Caco-2 (cell line): ENCODE measurements at regions not wholly inside any gene's neighbourhood (a gene's known extent, or its start where the extent isn't known, plus 50 kb on each side); places are given as distances from the start of the nearest gene placed in this dataset.

Experiments
- BruUV-seq: library from RNA; stranded (reverse); fragments of 400-500 nt; replicated peaks from 2 replicates; lab custom pipeline; 2021; lab: Mats Ljungman, UMichigan
- CTCF ChIA-PET: fragments of 300-600 bp; sonication (Branson Sonifier 250); formaldehyde crosslinking; loops from one replicate; lab custom pipeline; 2022; ENCODE audit warnings: antibody characterized with exemption; lab: Charles Lee
- POLR2A ChIA-PET: fragments of 300-600 bp; sonication (Branson Sonifier 250); formaldehyde crosslinking; loops from one replicate; lab custom pipeline; 2022; ENCODE audit warnings: antibody characterized with exemption; lab: Charles Lee
- DNase-seq, 2 experiments: peaks; one replicate each; pipeline versions ENCODE4 v3.0.0 to v3.0.0-alpha.2; 2020 to 2022
- H3K27me3 ChIP-seq: replicated peaks from 2 replicates; pipeline ENCODE4 v1.6.0; 2011; ENCODE audit warnings: low read length; ENCODE audit not compliant: control insufficient read depth, insufficient read depth
- H3K36me3 ChIP-seq: 2 replicates; pipeline ENCODE4 v1.5.1; 2011; ENCODE audit warnings: low read length; ENCODE audit not compliant: control insufficient read depth, insufficient read depth
- H3K4me1 ChIP-seq: fragments of 250-450 bp; sonication (Bioruptor Pico); 2 replicates; pipeline ENCODE4 v1.5.1; 2020; ENCODE audit warnings: mild to moderate bottlenecking
- H3K4me3 ChIP-seq: 2 replicates; pipeline ENCODE4 v1.5.1; 2011; ENCODE audit warnings: low read depth, mild to moderate bottlenecking, control low read depth, low read length
- H3K9me3 ChIP-seq: fragments of 250-450 bp; sonication (Bioruptor Pico); 2 replicates; pipeline ENCODE4 v1.5.1; 2020; ENCODE audit warnings: mild to moderate bottlenecking, moderate library complexity
- H3K27ac Mint-ChIP-seq: one replicate; pipeline ENCODE4 v1.8.0; 2022; ENCODE audit warnings: mixed read lengths; ENCODE audit not compliant: unreplicated experiment
- H3K27me3 Mint-ChIP-seq: one replicate; pipeline ENCODE4 v1.8.0; 2022; ENCODE audit warnings: mixed read lengths; ENCODE audit not compliant: insufficient read depth, unreplicated experiment
- H3K36me3 Mint-ChIP-seq: one replicate; pipeline ENCODE4 v1.8.0; 2022; ENCODE audit warnings: mild to moderate bottlenecking, mixed read lengths; ENCODE audit not compliant: insufficient read depth, unreplicated experiment
- H3K4me1 Mint-ChIP-seq: one replicate; pipeline ENCODE4 v1.8.0; 2022; ENCODE audit warnings: low read depth, mixed read lengths; ENCODE audit not compliant: unreplicated experiment
- H3K4me3 Mint-ChIP-seq: one replicate; pipeline ENCODE4 v1.8.0; 2022; ENCODE audit warnings: mild to moderate bottlenecking, moderate library complexity, mixed read lengths; ENCODE audit not compliant: unreplicated experiment
- H3K9me3 Mint-ChIP-seq: one replicate; pipeline ENCODE4 v1.8.0; 2022; ENCODE audit warnings: mixed read lengths; ENCODE audit not compliant: unreplicated experiment
- intact Hi-C: fragments of 100-400 bp; cut with micrococcal nuclease; formaldehyde crosslinking; loops from one replicate; pipeline ENCODE4 v1.10.0; 2022; ENCODE audit not compliant: unreplicated experiment
- TF ChIP-seq, protein P1 (sequence below), 2 experiments: fragments of 200-600 bp in 1 of 2; IDR thresholded peaks; 1 replicate in 1 of 2; 2 replicates in 1 of 2; pipeline versions ENCODE4 v1.5.1 to v1.8.0; 2011 to 2022; ENCODE audit warnings: antibody characterized with exemption in 1 of 2, control low read depth in 1 of 2, inconsistent platforms in 1 of 2, low read depth in 1 of 2, low read length in 1 of 2, mild to moderate bottlenecking in 1 of 2, moderate library complexity in 1 of 2; ENCODE audit not compliant: insufficient read depth in 1 of 2, severe bottlenecking in 1 of 2, unreplicated experiment in 1 of 2

DNA sequence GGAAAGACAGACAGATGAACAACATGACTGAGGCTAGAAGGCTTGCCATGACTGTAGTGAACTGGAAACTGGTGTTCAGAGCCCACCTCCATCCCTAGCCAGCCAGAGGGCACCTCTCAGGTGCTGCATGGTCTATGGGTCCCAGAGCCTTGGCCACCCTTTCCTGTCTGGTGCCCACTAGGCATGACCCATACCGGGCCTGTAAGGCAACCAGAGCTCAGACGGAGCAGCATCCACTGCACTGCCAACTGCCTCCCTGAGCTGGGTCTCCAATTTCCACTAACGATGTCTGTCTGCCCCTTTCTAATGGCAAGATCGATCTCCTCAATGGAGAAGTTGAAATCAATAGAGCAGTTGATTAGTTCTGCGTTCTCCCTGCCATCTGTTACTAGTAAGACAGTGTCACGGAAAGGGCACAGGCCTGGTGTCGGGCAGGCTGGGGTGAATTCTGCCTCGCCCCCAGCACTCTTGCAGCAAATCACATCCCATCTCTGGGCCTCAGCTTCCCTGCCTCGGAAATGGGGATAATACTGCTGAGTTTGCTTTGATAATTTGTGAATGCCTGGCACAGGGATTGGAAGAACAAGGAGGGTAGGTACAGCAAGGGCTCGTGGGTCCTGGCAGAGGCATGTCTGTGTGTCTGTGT lies 172.3 kb upstream of the MVB12B start:
- Histone ChIP-seq H3K36me3 (no peaks in the 10 kb centered on the region), H3K27me3 (no peaks in the 10 kb centered on the region), H3K9me3 (no peaks in the 10 kb centered on the region), H3K4me3 (no peak overlapping the region), H3K4me1 (no peaks in the 10 kb centered on the region)
- Mint-ChIP-seq H3K36me3 (no peaks in the 10 kb centered on the region), H3K4me1 (no peaks in the 10 kb centered on the region), H3K27ac (no peak overlapping the region), H3K27me3 (no peaks in the 10 kb centered on the region), H3K4me3 (no peak overlapping the region), H3K9me3 (no peaks in the 10 kb centered on the region)
- BruUV-seq, result no TSS peak
- no peak for DNase-seq
- TF ChIP-seq, protein P1, sequence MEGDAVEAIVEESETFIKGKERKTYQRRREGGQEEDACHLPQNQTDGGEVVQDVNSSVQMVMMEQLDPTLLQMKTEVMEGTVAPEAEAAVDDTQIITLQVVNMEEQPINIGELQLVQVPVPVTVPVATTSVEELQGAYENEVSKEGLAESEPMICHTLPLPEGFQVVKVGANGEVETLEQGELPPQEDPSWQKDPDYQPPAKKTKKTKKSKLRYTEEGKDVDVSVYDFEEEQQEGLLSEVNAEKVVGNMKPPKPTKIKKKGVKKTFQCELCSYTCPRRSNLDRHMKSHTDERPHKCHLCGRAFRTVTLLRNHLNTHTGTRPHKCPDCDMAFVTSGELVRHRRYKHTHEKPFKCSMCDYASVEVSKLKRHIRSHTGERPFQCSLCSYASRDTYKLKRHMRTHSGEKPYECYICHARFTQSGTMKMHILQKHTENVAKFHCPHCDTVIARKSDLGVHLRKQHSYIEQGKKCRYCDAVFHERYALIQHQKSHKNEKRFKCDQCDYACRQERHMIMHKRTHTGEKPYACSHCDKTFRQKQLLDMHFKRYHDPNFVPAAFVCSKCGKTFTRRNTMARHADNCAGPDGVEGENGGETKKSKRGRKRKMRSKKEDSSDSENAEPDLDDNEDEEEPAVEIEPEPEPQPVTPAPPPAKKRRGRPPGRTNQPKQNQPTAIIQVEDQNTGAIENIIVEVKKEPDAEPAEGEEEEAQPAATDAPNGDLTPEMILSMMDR (IDR thresholded peaks at IDR 0.05; ENCODE audit: insufficient read depth in 1 of 2, low read depth in 1 of 2, low read length in 1 of 2, severe bottlenecking in 1 of 2, unreplicated experiment in 1 of 2), result no peak
- intact Hi-C loops, result no loop called here
- CTCF ChIA-PET, result no interaction called here
- POLR2A ChIA-PET, result no interaction called here

DNA sequence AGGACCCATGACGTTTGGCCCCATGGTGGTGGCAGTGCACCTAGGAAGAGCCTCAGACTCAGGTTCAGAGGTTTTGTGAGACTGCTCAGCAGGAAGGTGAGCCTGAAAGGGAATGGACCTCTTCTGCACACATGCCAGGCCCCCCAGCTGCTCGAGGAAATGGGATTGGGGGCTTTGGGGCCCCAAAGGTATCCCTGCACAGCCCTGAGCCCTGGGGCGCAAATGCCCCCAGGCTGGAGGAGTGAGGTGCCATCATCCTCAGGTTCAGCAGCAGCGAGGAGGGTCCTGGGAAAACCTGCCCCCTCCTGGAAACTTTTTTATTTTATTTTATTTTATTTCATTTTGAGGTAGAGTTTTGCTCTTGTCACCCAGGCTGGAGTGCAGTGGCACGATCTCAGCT lies 171.8 kb upstream of the MVB12B start:
- DNase-seq, result no peak
- no peaks in the 10 kb centered on the region for H3K9me3 ChIP-seq
- BruUV-seq, result no TSS peak
- no peaks in the 10 kb centered on the region for H3K36me3 Mint-ChIP-seq
- H3K4me3 Mint-ChIP-seq, result no peak overlapping the region
- POLR2A ChIA-PET, result no interaction called here
- H3K27ac Mint-ChIP-seq, result no peak overlapping the region
- H3K4me3 ChIP-seq, result no peak overlapping the region
- intact Hi-C loops, result no loop called here
- H3K27me3 Mint-ChIP-seq, result no peaks in the 10 kb centered on the region
- TF ChIP-seq, protein P1 (IDR thresholded peaks at IDR 0.05; ENCODE audit: insufficient read depth in 1 of 2, low read depth in 1 of 2, low read length in 1 of 2, severe bottlenecking in 1 of 2, unreplicated experiment in 1 of 2), result no peak
- CTCF ChIA-PET, result no interaction called here
- no peaks in the 10 kb centered on the region for H3K4me1 ChIP-seq
- H3K9me3 Mint-ChIP-seq, result no peaks in the 10 kb centered on the region
- H3K36me3 ChIP-seq, result no peaks in the 10 kb centered on the region
- no peaks in the 10 kb centered on the region for H3K27me3 ChIP-seq
- H3K4me1 Mint-ChIP-seq, result no peaks in the 10 kb centered on the region

DNA sequence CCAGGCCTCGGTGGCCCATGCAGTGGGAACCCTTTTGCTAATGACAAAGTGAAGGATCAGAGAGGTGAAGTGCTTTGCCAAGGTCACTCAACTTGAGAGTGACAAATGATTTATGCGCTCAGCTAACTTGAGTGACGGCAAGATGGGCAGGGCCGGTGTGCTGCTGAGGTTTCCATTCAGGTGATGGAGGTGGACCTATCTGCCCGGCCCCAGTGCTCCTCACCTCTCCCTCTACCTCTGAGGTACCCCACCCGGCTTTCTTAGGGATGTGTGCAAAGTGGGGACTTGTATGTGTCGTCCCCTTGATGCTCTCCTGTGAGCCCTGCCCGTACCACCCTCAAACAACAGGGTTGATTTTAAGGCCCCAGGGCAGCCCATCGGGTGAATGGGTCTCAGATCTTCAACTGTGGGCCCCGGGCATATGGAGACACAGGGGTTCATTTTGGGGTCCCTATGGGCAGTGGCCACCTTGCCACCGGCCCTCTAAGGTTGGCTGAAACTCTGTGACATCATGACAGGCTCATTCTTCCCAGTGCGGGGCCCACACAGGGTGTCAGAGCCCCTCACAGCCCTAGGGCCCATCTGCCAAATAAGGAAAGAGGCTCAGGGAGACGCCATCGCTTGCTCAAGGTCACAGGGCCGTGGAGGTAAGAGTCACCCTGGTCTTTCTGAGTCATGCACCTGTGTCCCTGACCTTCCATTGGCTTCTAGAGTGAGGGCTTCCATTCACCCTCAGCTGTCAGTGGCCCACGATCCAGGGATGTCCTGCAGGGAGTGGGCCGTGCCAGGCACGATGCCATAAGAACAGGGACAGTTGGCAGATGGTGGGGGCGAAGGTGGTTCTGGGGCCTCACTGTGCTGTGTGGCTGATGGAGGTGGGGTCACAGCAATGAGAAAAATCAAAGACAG lies 170.6 kb upstream of the MVB12B start:
- Histone ChIP-seq H3K4me3 (no peak overlapping the region), H3K9me3 (no peaks in the 10 kb centered on the region), H3K36me3 (no peaks in the 10 kb centered on the region), H3K4me1 (no peaks in the 10 kb centered on the region), H3K27me3 (no peaks in the 10 kb centered on the region)
- ChIA-PET CTCF (no interaction called here), POLR2A (no interaction called here)
- no peak overlapping the region for H3K4me3 Mint-ChIP-seq
- DNase-seq, result no peak
- no TSS peak for BruUV-seq
- H3K27ac Mint-ChIP-seq, result no peak overlapping the region
- TF ChIP-seq, protein P1 (IDR thresholded peaks at IDR 0.05; ENCODE audit: insufficient read depth in 1 of 2, low read depth in 1 of 2, low read length in 1 of 2, severe bottlenecking in 1 of 2, unreplicated experiment in 1 of 2), result no peak
- intact Hi-C loops, result no loop called here
- H3K4me1 Mint-ChIP-seq, result no peaks in the 10 kb centered on the region
- no peaks in the 10 kb centered on the region for H3K27me3 Mint-ChIP-seq
- H3K36me3 Mint-ChIP-seq, result no peaks in the 10 kb centered on the region
- no peaks in the 10 kb centered on the region for H3K9me3 Mint-ChIP-seq
